GM12801 (cell line): ENCODE measurements at regions not wholly inside any gene's neighbourhood (a gene's known extent, or its start where the extent isn't known, plus 50 kb on each side); places are given as distances from the start of the nearest gene placed in this dataset.

Experiments
- CTCF ChIP-seq: IDR thresholded peaks from one replicate; pipeline ENCODE4 v1.5.1; 2011; ENCODE audit warnings: control low read depth; ENCODE audit not compliant: insufficient read length; ENCODE audit errors: extremely low read depth

DNA sequence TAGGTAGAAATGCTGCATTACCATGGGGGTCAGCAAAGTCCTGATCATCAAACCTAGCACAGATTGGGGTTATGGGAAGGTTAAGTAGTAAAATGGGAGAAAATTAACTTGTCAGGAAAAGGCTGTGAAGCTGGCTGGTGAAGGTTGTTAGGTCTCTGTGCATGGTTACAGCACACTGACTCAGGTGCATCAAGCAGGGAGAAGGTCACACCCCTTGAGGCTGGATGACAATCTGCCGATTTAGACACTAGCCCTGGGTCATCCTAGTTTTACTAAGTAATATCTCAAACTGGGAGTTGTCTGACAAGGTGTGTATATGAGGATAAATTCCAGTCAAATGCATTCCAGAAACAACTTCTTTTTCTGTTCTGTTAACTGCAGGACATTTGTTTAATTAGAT is 271.1 kb upstream of the LRIG3 start:
- TF ChIP-seq CTCF, result no peak

DNA sequence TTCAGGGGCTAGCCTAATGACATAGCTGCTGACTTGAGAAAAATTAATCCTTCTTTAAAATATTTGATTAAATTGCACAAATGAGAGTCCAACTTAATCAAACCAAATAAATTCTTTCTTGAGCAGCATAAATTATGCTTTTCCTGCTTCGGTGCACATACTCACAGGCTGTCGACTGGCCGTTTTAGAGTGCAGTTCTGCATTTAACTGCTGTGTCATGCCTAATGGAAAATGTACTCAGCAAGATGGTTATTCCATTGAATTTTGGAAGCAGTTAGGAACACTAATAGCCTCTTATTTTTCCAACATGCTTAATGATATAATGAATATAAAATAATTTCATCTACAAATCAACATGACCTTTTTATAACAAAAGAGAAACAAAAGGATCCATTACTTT is 266.1 kb upstream of the LRIG3 start:
- TF ChIP-seq CTCF, result no peak

DNA sequence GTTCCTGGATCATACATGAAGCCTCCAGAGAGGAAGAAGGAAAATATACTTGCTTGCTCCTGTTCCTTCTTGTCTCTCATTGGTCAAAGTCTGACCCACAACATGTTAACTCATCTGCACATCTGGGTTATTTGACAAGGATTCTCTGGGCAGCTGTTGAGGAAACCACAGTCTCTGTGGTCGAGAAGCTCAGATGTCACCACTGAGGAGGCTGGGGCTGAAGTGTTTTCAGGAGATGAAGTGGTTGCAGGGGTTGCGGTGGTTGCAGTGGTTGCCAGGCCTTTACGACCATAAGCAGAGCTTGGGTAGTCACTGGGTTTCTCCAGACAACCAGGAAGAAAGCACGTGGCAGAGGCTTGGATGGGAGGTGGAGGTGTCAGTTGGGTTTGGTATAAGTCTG is 265.0 kb upstream of the LRIG3 start:
- no peak for TF ChIP-seq CTCF

- no peak for TF ChIP-seq CTCF
Measured at GRCh38 chr12:59182658-59183455, 262.6 kb upstream of the LRIG3 start.

DNA sequence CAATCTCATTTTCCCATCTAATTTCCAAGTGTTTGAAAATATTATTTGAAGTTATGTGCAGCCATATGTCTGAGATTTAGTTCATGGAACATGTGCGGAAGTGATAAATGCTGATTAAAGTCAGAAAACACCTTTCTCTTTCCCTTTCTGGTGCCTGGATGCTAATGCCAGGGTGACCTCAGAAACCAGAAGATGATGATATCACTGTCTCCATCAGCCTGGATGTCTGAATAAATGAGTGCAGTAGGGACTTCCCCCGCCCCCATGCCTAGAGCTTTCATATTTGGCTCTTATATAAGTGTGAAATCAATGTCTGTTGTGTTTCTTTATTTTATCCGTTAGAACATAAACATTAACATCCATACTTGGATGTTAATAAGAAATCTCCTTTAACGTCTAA is 261.9 kb upstream of the LRIG3 start:
- no peak for TF ChIP-seq CTCF

- TF ChIP-seq CTCF, result no peak
Measured at GRCh38 chr12:59181196-59181777, 261.0 kb upstream of the LRIG3 start.

DNA sequence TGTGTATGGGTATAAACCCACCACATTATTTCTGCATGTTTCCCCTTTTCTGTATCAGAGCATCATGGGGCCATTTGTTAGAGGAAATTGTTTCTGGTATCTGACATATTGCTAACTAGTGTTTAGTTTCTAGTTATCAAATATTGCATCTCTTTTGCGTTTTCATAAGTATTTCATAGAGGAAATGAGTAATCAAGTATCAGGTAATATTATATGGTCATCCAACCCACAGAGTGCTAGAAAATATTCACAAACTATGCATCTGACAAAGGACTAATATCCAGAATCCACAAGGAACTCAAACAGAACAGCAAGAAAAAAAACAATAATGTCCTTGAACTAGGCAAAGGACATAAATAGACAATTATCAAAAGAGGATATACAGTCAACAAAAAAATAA is 258.9 kb upstream of the LRIG3 start:
- TF ChIP-seq CTCF, result no peak
